NCI-H748 (cell line): ENCODE measurements at regions not wholly inside any gene's neighbourhood (a gene's known extent, or its start where the extent isn't known, plus 50 kb on each side); places are given as distances from the start of the nearest gene placed in this dataset.
"Not testable (repeated sequence)": the region's sequence is repeated elsewhere in the genome, so short reads cannot be mapped to it uniquely, and the experiment has no call there.

Experiments
- DNase-seq: peaks from one replicate; lab custom pipeline; 2025; ENCODE audit not compliant: unreplicated experiment; lab: John Stamatoyannopoulos, UW

DNA sequence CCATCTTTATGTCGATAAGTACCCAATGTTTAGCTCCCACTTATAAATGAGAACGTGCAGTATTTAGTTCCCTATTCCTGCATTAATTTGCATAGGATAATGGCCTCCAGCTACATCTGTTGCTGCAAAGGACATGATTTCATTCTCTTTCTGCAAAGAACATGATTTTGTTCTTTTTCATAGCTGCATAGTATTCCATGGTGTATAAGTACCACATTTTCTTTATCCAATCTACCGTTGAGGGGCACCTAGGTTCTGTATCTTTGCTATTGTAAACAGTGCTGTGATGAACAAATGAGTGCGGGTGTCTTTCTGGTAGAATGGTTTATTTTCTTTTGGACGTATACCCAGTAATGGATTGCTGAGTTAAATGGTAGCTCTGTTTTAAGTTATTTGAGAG lies 63.0 kb downstream of the HLX start:
- DNase-seq = no peak

DNA sequence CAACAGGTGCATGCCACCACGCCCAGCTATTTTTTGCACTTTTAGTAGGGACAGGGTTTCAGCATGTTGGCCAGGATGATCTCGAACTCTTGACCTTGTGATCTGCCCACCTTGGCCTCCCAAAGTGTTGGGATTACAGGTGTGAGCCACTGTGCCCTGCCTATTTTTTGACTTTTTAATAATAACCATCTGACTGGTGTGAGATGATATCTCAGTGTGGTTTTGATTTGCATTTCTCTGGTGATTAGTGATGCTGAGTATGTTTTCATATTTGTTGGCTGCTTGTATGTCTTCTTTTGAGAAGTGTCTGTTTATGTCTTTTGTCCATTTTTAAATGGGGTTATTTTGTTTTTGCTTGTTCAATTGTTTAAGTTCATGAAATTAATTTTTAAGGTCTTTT lies 63.7 kb downstream of the HLX start:
- DNase-seq = not testable (repeated sequence)

DNA sequence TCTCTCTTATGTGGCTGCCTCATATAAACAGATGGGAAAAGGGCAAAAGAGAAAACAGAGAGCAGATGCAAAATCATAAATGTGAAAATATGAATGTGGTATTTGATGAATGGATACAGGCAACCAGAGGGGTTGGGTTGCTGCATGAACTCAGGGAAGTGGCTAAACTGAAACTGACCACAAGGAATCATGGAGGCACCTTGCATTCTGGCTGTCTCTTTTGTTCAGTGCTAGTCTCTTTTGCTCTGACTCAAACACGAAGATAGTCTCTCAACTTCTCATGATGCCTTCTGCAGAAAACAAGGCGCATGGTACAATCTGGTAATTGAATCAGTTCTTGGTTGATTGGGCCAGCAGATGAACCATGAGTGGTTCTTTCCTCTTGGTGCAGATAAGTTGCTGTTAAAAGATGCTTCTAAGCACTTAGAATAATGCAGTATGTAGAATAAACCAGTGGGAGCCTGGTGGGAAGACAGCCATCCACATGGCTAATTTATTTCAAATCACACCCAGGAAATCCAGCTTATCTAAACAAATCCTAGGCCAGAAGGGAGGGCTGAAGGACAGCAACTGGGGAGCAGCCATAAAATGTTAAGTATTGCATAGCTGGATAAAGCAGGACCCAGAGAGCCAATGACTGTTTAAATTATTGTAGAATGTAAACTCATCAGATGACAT lies 64.2 kb downstream of the HLX start:
- DNase-seq = peak; percentile 70

- no peak for DNase-seq
Measured at GRCh38 chr1:220950576-220950975, 71.3 kb downstream of the HLX start.

GRCh38 chr1:220952961-220953643 lies 73.9 kb downstream of the HLX start:
- no peak for DNase-seq

- no peak for DNase-seq
Measured at GRCh38 chr1:220954321-220955075, 75.3 kb downstream of the HLX start.

- DNase-seq = no peak
Measured at GRCh38 chr1:220955116-220955515, 75.9 kb downstream of the HLX start.

DNA sequence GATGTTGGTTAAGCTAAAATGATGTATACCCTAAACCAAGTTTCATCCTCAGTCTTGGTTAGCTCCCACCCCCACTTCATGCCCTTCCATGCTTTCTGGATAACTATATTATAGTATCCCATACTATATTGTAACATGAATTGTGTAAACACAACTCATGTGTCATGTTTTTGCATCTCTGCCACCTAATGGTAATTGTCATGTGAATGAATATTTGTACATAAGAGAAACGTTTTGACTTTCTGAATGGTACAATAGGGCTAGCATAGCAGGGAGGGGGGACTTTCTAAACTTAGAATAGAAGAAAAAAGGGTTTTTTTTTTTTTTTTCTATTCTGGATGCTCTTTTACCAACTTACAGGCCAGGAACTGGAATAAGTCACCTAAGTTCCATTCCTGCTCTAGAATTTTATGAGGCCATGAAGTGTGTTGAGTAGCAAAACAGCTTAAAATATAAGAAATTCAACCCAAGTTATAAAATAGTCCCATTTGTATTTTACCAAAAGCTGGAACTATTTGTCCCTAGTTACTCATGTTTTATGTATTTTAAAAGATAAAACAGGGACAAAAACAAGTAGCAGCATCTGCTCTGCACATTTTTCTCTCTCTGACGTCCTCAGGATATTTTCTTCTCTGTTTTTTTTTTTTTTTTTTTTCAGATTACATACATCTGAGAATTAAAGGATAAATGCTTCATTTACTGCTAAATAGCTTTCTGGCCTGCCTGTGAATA lies 77.4 kb downstream of the HLX start:
- no peak for DNase-seq

- no peak for DNase-seq
Measured at GRCh38 chr1:220957233-220957605, 78.0 kb downstream of the HLX start.

DNA sequence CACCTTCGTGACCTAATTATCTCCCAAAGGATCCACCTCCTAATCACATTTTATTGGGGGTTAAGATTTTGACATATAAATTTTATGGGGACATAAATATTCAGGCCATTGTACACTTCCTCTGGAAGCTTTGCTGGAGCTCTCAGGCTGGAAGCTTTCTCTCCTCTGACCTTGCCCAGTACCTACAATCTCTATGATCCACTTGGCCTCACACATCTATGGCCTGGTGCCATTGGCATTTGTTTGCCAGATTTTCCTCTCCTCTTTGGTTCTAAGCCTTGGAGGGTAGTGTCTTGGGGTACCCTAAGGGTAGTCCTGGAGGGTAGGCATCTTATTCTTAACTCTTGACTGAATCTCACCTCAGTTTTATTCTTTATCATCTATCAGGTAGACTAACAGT lies 79.0 kb downstream of the HLX start:
- no peak for DNase-seq

- DNase-seq = no peak
Measured at GRCh38 chr1:220962031-220962751, 82.9 kb downstream of the HLX start.

DNA sequence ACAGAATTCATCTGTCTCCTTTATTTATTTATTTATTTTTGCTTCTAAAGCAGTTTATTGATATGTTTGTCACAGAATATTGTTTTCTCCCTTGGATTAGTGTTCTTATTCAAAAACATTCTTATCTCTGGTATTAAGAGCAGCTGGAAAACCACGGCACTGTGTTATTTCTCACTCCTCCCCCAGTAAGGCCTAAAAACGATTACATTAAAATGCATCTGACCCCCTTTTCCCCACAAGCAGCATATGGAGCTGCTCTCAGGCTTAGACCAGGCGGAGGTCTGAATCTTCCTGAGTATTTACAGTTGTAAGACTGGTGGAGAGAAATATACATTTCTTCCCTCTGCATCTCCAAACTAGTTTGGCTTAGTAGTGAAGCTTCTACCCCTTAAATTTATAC lies 86.8 kb downstream of the HLX start:
- no peak for DNase-seq

GRCh38 chr1:220966473-220966872 lies 87.2 kb downstream of the HLX start:
- no peak for DNase-seq

DNA sequence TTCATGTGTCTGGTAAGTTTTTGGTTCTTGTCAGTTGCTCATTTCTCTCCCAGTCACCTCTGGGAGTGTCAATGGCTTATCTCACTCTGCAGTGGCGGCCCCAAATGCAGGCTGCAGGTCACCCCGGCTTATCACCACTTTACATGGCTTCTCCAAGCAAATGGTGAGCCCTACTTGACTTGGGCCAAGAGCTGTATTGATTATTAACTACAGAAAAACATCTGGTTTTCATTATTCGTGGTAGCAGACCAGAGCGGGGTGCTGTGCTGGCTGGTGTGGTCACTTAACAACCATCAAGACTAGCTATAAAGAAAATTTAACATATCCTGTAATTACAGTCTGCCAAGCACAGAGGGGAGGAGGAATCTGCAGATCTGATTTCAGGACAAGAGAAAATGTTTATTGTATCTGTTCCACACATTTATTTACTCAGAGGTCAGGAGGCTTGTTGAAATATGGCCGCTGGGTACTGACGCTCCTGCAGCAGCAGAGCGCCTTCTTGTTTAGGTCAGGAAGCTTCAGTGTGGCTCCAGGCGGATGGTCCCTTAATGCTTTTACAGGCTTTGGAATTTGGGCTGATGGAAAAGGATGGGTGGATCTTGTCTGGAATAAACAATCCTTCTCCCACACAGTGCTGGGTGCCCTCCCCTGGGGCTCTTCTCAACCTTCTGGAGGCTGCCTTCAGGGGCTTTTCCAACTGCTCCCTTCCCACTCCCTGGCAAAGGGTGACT lies 87.8 kb downstream of the HLX start:
- DNase-seq = peak; percentile 52

- DNase-seq = no peak
Measured at GRCh38 chr1:220967911-220968310, 88.7 kb downstream of the HLX start.

DNA sequence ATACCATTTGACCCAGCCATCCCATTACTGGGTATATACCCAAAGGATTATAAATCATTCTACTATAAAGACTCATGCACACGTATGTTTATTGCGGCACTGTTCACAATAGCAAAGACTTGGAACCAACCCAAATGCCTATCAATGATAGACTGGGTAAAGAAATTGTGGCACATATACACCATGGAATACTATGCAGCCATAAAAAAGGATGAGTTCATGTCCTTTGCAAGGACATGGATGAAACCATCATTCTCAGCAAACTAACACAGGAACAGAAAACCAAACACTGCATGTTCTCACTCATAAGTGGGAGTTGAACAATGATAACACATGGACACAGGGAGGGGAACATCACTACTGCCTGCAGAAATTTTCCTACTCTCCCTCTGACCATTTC lies 90.0 kb downstream of the HLX start:
- DNase-seq = not testable (repeated sequence)

GRCh38 chr1:220970311-220970710 lies 91.1 kb downstream of the HLX start:
- DNase-seq = no peak

- no peak for DNase-seq
Measured at GRCh38 chr1:220971221-220971620, 92.0 kb downstream of the HLX start.

- DNase-seq = no peak
Measured at GRCh38 chr1:220974431-220974830, 95.2 kb downstream of the HLX start.

GRCh38 chr1:220976390-220976789 lies 97.1 kb downstream of the HLX start:
- DNase-seq = no peak
